ENCODE measurements at regions not wholly inside any gene's neighbourhood (a gene's known extent, or its start where the extent isn't known, plus 50 kb on each side); places are given as distances from the start of the nearest gene placed in this dataset.

GRCh38 chr1:244945109-244945671 lies 80.8 kb upstream of the HNRNPU start:
- no peak overlapping the region for H3K4me3 ChIP-seq (IDR thresholded peaks at IDR 0.05; ENCODE audit: insufficient read depth, low read depth, low read length)
- no peak for TF ChIP-seq CTCF (conservative IDR thresholded peaks at IDR 0.05; ENCODE audit: low read depth, low read length)
- H3K9ac ChIP-seq = no peak overlapping the region
- H4K20me1 ChIP-seq (ENCODE audit: insufficient read depth) = no peaks in the 10 kb centered on the region
- H3K79me2 ChIP-seq (ENCODE audit: insufficient read depth, low read depth) = no peaks in the 10 kb centered on the region
- H3K4me2 ChIP-seq = peak overlapping the region; percentile 34; the same call in 1 of the 2 replicates
- H3K27ac ChIP-seq = no peak overlapping the region; the same call in 1 of the 2 replicates
- H3K36me3 ChIP-seq (ENCODE audit: insufficient read depth) = no peaks in the 10 kb centered on the region
- H2AFZ ChIP-seq (ENCODE audit: low read depth) = no peak overlapping the region
- no peaks in the 10 kb centered on the region for H3K27me3 ChIP-seq (ENCODE audit: insufficient read depth, low read depth)
- H3K4me1 ChIP-seq (ENCODE audit: low read depth, poor library complexity, severe bottlenecking) = peaks cover 16% of the 10 kb centered on the region

GRCh38 chr1:244941121-244941520 lies 76.8 kb upstream of the HNRNPU start:
- H3K4me3 ChIP-seq (IDR thresholded peaks at IDR 0.05; ENCODE audit: insufficient read depth, low read depth, low read length) = no peak overlapping the region
- no peaks in the 10 kb centered on the region for H3K36me3 ChIP-seq (ENCODE audit: insufficient read depth)
- H3K9ac ChIP-seq = no peak overlapping the region
- no peaks in the 10 kb centered on the region for H3K79me2 ChIP-seq (ENCODE audit: insufficient read depth, low read depth)
- H4K20me1 ChIP-seq (ENCODE audit: insufficient read depth) = no peaks in the 10 kb centered on the region
- TF ChIP-seq CTCF (conservative IDR thresholded peaks at IDR 0.05; ENCODE audit: low read depth, low read length) = no peak
- H3K27me3 ChIP-seq (ENCODE audit: insufficient read depth, low read depth) = no peaks in the 10 kb centered on the region
- H3K27ac ChIP-seq = no peak overlapping the region
- H2AFZ ChIP-seq (ENCODE audit: low read depth) = no peak overlapping the region
- H3K4me1 ChIP-seq (ENCODE audit: low read depth, poor library complexity, severe bottlenecking) = peaks cover 15% of the 10 kb centered on the region
- no peak overlapping the region for H3K4me2 ChIP-seq

- H3K4me1 ChIP-seq (ENCODE audit: low read depth, poor library complexity, severe bottlenecking) = no peaks in the 10 kb centered on the region
These were observed 72.8 kb upstream of the HNRNPU start for GRCh38 chr1:244937099-244937498.

GRCh38 chr1:244920911-244921761 lies 56.8 kb upstream of the HNRNPU start:
- no peak for TF ChIP-seq CTCF (conservative IDR thresholded peaks at IDR 0.05; ENCODE audit: low read depth, low read length)
- Histone ChIP-seq H3K4me2 (no peak overlapping the region), H3K4me1 (ENCODE audit: low read depth, poor library complexity, severe bottlenecking) (peaks cover 8% of the 10 kb centered on the region), H3K79me2 (ENCODE audit: insufficient read depth, low read depth) (no peaks in the 10 kb centered on the region), H3K4me3 (IDR thresholded peaks at IDR 0.05; ENCODE audit: insufficient read depth, low read depth, low read length) (no peak overlapping the region), H3K27me3 (ENCODE audit: insufficient read depth, low read depth) (no peaks in the 10 kb centered on the region), H3K27ac (no peak overlapping the region), H3K36me3 (ENCODE audit: insufficient read depth) (no peaks in the 10 kb centered on the region), H4K20me1 (ENCODE audit: insufficient read depth) (no peaks in the 10 kb centered on the region), H2AFZ (ENCODE audit: low read depth) (no peak overlapping the region), H3K9ac (no peak overlapping the region)

More at GRCh38 chr1:244937099-244937498, 72.8 kb upstream of the HNRNPU start:
- no peak for TF ChIP-seq CTCF (conservative IDR thresholded peaks at IDR 0.05; ENCODE audit: low read depth, low read length)
- Histone ChIP-seq H3K9ac (no peak overlapping the region), H3K27ac (no peak overlapping the region), H4K20me1 (ENCODE audit: insufficient read depth) (no peaks in the 10 kb centered on the region), H3K4me2 (no peak overlapping the region), H3K4me3 (IDR thresholded peaks at IDR 0.05; ENCODE audit: insufficient read depth, low read depth, low read length) (no peak overlapping the region), H3K36me3 (ENCODE audit: insufficient read depth) (no peaks in the 10 kb centered on the region), H2AFZ (ENCODE audit: low read depth) (no peak overlapping the region), H3K79me2 (ENCODE audit: insufficient read depth, low read depth) (no peaks in the 10 kb centered on the region), H3K27me3 (ENCODE audit: insufficient read depth, low read depth) (no peaks in the 10 kb centered on the region)

Data from KMS-11 (cell line).